ENCODE measurements at regions not wholly inside any gene's neighbourhood (a gene's known extent, or its start where the extent isn't known, plus 50 kb on each side); places are given as distances from the start of the nearest gene placed in this dataset.
"Not testable (repeated sequence)": the region's sequence is repeated elsewhere in the genome, so short reads cannot be mapped to it uniquely, and the experiment has no call there.

- FAIRE-seq: no peak
Observed at GRCh38 chr4:110850461-110851442, 227.9 kb upstream of the PITX2 start.

- FAIRE-seq: no peak
Observed at GRCh38 chr4:110851989-110852388, 229.1 kb upstream of the PITX2 start.

GRCh38 chr4:110852793-110853192 is 229.9 kb upstream of the PITX2 start:
- FAIRE-seq: no peak

GRCh38 chr4:110853242-110853641 is 230.4 kb upstream of the PITX2 start:
- FAIRE-seq: no peak

GRCh38 chr4:110854021-110854678 is 231.3 kb upstream of the PITX2 start:
- no peak for FAIRE-seq

- FAIRE-seq: no peak
Observed at GRCh38 chr4:110860125-110860524, 237.2 kb upstream of the PITX2 start.

- no peak for FAIRE-seq
Observed at GRCh38 chr4:110860901-110861300, 238.0 kb upstream of the PITX2 start.

- FAIRE-seq: no peak
Observed at GRCh38 chr4:110865611-110866259, 242.9 kb upstream of the PITX2 start.

GRCh38 chr4:110867251-110867960 is 244.5 kb upstream of the PITX2 start:
- no peak for FAIRE-seq

- FAIRE-seq: no peak
Observed at GRCh38 chr4:110867981-110868720, 245.3 kb upstream of the PITX2 start.

GRCh38 chr4:110869114-110869513 is 246.2 kb upstream of the PITX2 start:
- no peak for FAIRE-seq

- FAIRE-seq: no peak
Observed at GRCh38 chr4:110869862-110870572, 247.1 kb upstream of the PITX2 start.

- FAIRE-seq: not testable (repeated sequence)
Observed at GRCh38 chr4:110876214-110876613, 253.3 kb upstream of the PITX2 start.

GRCh38 chr4:110876866-110877265 is 254.0 kb upstream of the PITX2 start:
- FAIRE-seq: no peak

- no peak for FAIRE-seq
Observed at GRCh38 chr4:110877778-110878370, 255.0 kb upstream of the PITX2 start.

- FAIRE-seq: no peak
Observed at GRCh38 chr4:110878413-110878812, 255.5 kb upstream of the PITX2 start.

GRCh38 chr4:110878956-110879355 is 256.1 kb upstream of the PITX2 start:
- no peak for FAIRE-seq

GRCh38 chr4:110886270-110886669 is 263.4 kb upstream of the PITX2 start:
- no peak for FAIRE-seq

GRCh38 chr4:110886856-110887255 is 264.0 kb upstream of the PITX2 start:
- FAIRE-seq: no peak

- FAIRE-seq: no peak
Observed at GRCh38 chr4:110897784-110898183, 274.9 kb upstream of the PITX2 start.

GRCh38 chr4:110898290-110898689 is 275.4 kb upstream of the PITX2 start:
- FAIRE-seq: no peak

All from TTC549 (cell line).